Vagina (tissue), 2 donors: ENCODE measurements at regions not wholly inside any gene's neighbourhood (a gene's known extent, or its start where the extent isn't known, plus 50 kb on each side); places are given as distances from the start of the nearest gene placed in this dataset.

Experiments
- CTCF ChIP-seq, 3 experiments: fragments of 450-650 bp in 2 of 3; fragments of 200-600 bp in 1 of 3; sonication (generic) in 1 of 3; IDR thresholded peaks; one replicate each; pipeline ENCODE4 v1.5.1; 2017 to 2019; ENCODE audit warnings: antibody characterized with exemption in 3 of 3, mild to moderate bottlenecking in 2 of 3, moderate library complexity in 2 of 3
- POLR2A ChIP-seq, 2 donors: fragments of 450-650 bp; IDR thresholded peaks; one replicate each; pipeline ENCODE4 v1.6.1; 2017; ENCODE audit warnings: antibody characterized with exemption in 2 of 2, mild to moderate bottlenecking in 2 of 2, moderate library complexity in 2 of 2
- POLR2AphosphoS5 ChIP-seq, 2 donors: sonication (generic); formaldehyde crosslinking; IDR thresholded peaks; one replicate each; pipeline ENCODE4 v1.9.0; 2017; ENCODE audit warnings: antibody characterized with exemption in 2 of 2, mild to moderate bottlenecking in 2 of 2, low read depth in 1 of 2; ENCODE audit not compliant: insufficient read depth in 1 of 2

- TF ChIP-seq CTCF (IDR thresholded peaks at IDR 0.05) (no peak), POLR2AphosphoS5 (IDR thresholded peaks at IDR 0.05; ENCODE audit: insufficient read depth in 1 of 2, low read depth in 1 of 2) (no peak), POLR2A (IDR thresholded peaks at IDR 0.05) (no peak)
These were observed 141.4 kb downstream of the LRRC70 start for GRCh38 chr5:62720031-62720441.
